Mammary epithelial cell (primary cell): ENCODE measurements at regions not wholly inside any gene's neighbourhood (a gene's known extent, or its start where the extent isn't known, plus 50 kb on each side); places are given as distances from the start of the nearest gene placed in this dataset.

Source experiments
- EZH2 ChIP-seq: IDR thresholded peaks from 2 replicates; pipeline ENCODE4 v1.6.1; 2012; ENCODE audit warnings: low read length, inconsistent platforms, borderline replicate concordance
- TF ChIP-seq, protein P1 (sequence below), 2 donors: IDR thresholded peaks in 1 of 2; conservative IDR thresholded peaks in 1 of 2; 2 replicates each; pipeline ENCODE4 v1.5.1; 2011 to 2012; ENCODE audit warnings: inconsistent platforms in 2 of 2, low read length in 2 of 2, mild to moderate bottlenecking in 2 of 2, control low read depth in 1 of 2, low read depth in 1 of 2; ENCODE audit not compliant: insufficient read depth in 1 of 2; ENCODE audit errors: extremely low read depth in 1 of 2

DNA sequence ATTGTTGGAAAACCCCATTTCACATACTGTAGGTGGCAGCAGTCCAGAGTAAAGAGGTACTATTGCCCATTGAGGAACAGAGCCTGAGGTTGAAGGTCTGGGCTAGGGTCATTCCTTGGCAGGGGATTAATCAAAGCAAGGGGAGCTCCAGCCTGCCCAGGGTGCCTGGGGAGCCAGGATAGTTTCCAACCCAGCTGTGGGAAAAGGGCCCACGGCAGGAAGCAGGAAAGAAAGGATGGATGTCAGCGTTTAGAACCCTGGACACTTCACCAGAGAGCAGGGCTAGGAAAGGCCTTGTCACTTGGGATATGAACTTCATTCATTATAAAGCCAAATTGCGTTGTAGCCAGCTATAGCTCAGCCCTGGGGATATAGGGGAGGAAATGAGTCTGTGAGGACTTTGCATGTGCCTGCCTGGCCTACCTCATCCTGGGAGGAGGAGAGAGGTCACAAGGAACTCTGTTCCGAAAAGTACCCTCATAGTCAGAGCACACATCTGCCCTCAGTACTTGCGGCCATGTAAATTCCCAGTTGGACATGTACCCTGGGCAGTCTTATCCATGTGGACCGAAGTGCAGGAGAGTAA, 140.2 kb upstream of the COPS8 start:
- TF ChIP-seq, protein P1, sequence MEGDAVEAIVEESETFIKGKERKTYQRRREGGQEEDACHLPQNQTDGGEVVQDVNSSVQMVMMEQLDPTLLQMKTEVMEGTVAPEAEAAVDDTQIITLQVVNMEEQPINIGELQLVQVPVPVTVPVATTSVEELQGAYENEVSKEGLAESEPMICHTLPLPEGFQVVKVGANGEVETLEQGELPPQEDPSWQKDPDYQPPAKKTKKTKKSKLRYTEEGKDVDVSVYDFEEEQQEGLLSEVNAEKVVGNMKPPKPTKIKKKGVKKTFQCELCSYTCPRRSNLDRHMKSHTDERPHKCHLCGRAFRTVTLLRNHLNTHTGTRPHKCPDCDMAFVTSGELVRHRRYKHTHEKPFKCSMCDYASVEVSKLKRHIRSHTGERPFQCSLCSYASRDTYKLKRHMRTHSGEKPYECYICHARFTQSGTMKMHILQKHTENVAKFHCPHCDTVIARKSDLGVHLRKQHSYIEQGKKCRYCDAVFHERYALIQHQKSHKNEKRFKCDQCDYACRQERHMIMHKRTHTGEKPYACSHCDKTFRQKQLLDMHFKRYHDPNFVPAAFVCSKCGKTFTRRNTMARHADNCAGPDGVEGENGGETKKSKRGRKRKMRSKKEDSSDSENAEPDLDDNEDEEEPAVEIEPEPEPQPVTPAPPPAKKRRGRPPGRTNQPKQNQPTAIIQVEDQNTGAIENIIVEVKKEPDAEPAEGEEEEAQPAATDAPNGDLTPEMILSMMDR (conservative IDR thresholded peaks at IDR 0.05 in 1 of 2, IDR thresholded peaks at IDR 0.05 in 1 of 2; ENCODE audit: extremely low read depth in 1 of 2, insufficient read depth in 1 of 2, low read depth in 1 of 2, low read length in 2 of 2): no peak
- no peak for TF ChIP-seq EZH2
